ENCODE measurements at regions not wholly inside any gene's neighbourhood (a gene's known extent, or its start where the extent isn't known, plus 50 kb on each side); places are given as distances from the start of the nearest gene placed in this dataset.
A peak's percentile ranks its signal among the peaks of the same experiment; 100 is the strongest.

- TF ChIP-seq, protein P1, sequence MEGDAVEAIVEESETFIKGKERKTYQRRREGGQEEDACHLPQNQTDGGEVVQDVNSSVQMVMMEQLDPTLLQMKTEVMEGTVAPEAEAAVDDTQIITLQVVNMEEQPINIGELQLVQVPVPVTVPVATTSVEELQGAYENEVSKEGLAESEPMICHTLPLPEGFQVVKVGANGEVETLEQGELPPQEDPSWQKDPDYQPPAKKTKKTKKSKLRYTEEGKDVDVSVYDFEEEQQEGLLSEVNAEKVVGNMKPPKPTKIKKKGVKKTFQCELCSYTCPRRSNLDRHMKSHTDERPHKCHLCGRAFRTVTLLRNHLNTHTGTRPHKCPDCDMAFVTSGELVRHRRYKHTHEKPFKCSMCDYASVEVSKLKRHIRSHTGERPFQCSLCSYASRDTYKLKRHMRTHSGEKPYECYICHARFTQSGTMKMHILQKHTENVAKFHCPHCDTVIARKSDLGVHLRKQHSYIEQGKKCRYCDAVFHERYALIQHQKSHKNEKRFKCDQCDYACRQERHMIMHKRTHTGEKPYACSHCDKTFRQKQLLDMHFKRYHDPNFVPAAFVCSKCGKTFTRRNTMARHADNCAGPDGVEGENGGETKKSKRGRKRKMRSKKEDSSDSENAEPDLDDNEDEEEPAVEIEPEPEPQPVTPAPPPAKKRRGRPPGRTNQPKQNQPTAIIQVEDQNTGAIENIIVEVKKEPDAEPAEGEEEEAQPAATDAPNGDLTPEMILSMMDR (IDR thresholded peaks at IDR 0.05; ENCODE audit: insufficient read depth, low read length, severe bottlenecking): no peak
Measured at GRCh38 chr11:103714246-103714645, 322.2 kb upstream of the DDI1 start.

DNA sequence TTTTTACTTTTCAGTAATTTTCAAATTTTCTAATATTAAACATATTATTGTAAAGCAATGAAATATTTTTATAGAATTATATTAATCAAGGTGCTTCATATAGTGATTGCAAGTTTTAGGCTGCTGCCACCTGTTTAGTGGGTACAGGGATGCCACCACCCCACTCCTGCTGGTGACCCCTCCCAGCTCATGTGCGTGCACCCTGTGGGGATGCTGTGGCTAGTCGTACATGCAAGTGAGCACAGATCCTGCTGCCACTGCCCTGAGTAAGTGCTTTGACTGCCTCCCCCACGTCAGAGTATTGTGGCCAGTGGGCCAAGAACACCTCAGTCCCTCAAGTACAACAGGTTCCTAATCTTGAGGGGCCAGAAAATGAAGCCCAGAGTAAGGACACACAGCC, 320.1 kb upstream of the DDI1 start:
- Histone ChIP-seq H3K36me3 (ENCODE audit: control insufficient read depth, insufficient read depth, low read length) (no peaks in the 10 kb centered on the region), H3K4me3 (ENCODE audit: low read depth, low read length) (no peak overlapping the region), H3K27me3 (ENCODE audit: control insufficient read depth, insufficient read depth, low read length) (no peaks in the 10 kb centered on the region)
- TF ChIP-seq, protein P1 (IDR thresholded peaks at IDR 0.05; ENCODE audit: insufficient read depth, low read length, severe bottlenecking): no peak
- FAIRE-seq (no peak), DNase-seq (ENCODE audit: low read depth) (no peak)

More at GRCh38 chr11:103714246-103714645, 322.2 kb upstream of the DDI1 start:
- FAIRE-seq: no peak
- H3K27me3 ChIP-seq (ENCODE audit: control insufficient read depth, insufficient read depth, low read length): no peaks in the 10 kb centered on the region
- DNase-seq (ENCODE audit: low read depth): peak; percentile 8
- no peaks in the 10 kb centered on the region for H3K36me3 ChIP-seq (ENCODE audit: control insufficient read depth, insufficient read depth, low read length)
- H3K4me3 ChIP-seq (ENCODE audit: low read depth, low read length): no peak overlapping the region

DNA sequence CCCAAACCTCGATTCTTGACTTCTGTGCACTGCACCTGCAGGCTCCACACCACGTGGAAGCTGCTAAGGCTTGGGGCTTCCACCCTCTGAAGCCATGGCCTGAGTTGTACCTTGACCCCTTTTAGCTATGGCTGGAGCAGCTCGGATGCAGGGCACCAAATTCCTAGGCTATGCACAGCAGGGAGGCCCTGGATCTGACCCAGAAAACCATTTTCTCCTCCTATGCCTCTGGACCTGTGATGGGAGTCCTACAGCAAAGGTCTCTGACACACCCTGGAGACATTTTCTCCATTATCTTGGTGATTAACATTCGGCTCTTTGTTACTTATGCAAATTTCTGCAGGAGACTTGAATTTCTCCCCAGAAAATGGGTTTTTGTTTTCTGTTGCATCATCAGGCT, 309.2 kb upstream of the DDI1 start:
- TF ChIP-seq, protein P1 (IDR thresholded peaks at IDR 0.05; ENCODE audit: insufficient read depth, low read length, severe bottlenecking): no peak
- no peaks in the 10 kb centered on the region for H3K27me3 ChIP-seq (ENCODE audit: control insufficient read depth, insufficient read depth, low read length)
- H3K4me3 ChIP-seq (ENCODE audit: low read depth, low read length): no peak overlapping the region
- DNase-seq (ENCODE audit: low read depth): no peak
- H3K36me3 ChIP-seq (ENCODE audit: control insufficient read depth, insufficient read depth, low read length): no peaks in the 10 kb centered on the region
- FAIRE-seq: no peak

DNA sequence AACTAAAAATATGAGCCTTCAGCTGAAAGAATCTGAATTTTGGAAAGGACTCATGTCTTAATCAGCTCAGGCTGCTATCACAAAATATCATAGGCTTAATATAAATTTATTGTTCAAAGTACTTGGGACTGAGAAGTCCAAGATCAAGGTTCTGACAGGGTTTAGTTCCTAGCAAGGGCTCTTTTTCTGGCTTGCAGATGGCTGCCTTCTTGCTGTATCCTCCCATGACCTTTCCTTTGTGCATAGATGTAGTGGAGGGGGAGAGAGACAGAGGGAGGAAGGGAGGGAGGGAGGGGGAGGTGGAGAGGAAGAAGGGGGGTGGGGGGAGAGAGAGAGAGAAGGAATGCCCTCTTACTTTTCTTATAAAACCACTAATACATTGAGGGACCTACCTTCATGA, 306.8 kb upstream of the DDI1 start:
- no peak overlapping the region for H3K4me3 ChIP-seq (ENCODE audit: low read depth, low read length)
- no peaks in the 10 kb centered on the region for H3K36me3 ChIP-seq (ENCODE audit: control insufficient read depth, insufficient read depth, low read length)
- no peak for DNase-seq (ENCODE audit: low read depth)
- H3K27me3 ChIP-seq (ENCODE audit: control insufficient read depth, insufficient read depth, low read length): no peaks in the 10 kb centered on the region
- FAIRE-seq: no peak
- TF ChIP-seq, protein P1 (IDR thresholded peaks at IDR 0.05; ENCODE audit: insufficient read depth, low read length, severe bottlenecking): no peak

DNA sequence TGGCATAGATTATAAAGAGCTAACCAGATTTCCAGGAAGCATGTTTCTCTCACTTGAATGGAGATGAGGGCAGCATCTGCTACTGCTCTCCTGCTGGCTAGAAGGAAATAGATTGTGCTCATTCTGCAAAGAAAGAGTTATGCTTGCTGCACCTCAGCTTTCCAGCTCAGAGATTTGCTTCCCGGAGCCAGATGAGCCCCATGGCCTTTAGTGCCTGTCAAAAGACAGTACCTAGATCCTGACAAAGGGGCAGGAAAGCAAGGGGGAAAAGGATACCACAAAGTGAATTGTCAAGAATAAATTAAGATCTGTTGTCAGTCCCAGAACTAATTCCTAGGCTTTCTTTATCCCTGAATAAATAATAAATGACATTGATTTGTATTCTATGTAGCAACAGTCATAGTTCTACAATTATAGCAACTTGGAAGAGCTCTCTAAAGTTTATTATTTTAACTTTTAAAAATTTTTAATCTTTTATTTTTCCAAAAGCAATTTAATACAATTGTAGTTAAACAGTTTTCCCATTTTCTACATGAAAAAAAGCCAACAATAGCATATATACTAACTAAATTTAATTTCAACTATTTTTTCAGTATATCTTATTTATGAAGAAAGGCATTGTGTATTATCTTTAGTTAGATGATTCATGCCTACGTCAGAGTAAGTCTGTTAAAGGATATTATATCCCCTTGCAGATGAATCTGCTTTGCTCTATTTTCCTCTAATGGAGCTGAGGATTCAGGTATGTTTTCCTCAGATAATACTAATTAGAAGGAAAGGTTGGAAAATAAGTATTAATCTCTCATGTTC, 306.1 kb upstream of the DDI1 start:
- H3K4me3 ChIP-seq (ENCODE audit: low read depth, low read length): no peak overlapping the region
- no peaks in the 10 kb centered on the region for H3K27me3 ChIP-seq (ENCODE audit: control insufficient read depth, insufficient read depth, low read length)
- FAIRE-seq (no peak), DNase-seq (ENCODE audit: low read depth) (peak; percentile 14)
- H3K36me3 ChIP-seq (ENCODE audit: control insufficient read depth, insufficient read depth, low read length): no peaks in the 10 kb centered on the region
- TF ChIP-seq, protein P1 (IDR thresholded peaks at IDR 0.05; ENCODE audit: insufficient read depth, low read length, severe bottlenecking): no peak

DNA sequence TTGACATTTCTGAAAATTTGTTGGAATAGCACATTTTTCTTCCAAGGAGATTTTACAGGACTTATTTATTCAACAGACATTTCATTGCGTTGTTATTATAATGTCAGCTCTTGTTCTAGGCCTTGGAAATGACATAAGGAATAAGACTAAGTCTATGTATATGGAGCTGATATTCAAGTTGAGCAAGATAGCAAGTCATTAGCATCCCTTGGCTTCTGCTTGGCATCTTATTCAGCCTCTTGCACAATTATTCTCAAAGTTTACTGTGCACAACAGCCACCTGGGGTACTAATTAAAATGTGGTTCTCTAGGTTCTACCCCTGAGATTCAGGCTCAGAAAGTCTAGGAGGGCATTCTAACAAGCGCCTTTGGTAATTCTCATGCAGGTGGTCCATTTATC, 304.8 kb upstream of the DDI1 start:
- DNase-seq (ENCODE audit: low read depth) (peak; percentile 14), FAIRE-seq (no peak)
- TF ChIP-seq, protein P1 (IDR thresholded peaks at IDR 0.05; ENCODE audit: insufficient read depth, low read length, severe bottlenecking): no peak
- Histone ChIP-seq H3K36me3 (ENCODE audit: control insufficient read depth, insufficient read depth, low read length) (no peaks in the 10 kb centered on the region), H3K27me3 (ENCODE audit: control insufficient read depth, insufficient read depth, low read length) (no peaks in the 10 kb centered on the region), H3K4me3 (ENCODE audit: low read depth, low read length) (no peak overlapping the region)

Measured in bronchial epithelial cell (primary cell).